Endodermal cell (in vitro differentiated cells): ENCODE measurements at regions not wholly inside any gene's neighbourhood (a gene's known extent, or its start where the extent isn't known, plus 50 kb on each side); places are given as distances from the start of the nearest gene placed in this dataset.

ENCODE experiments used
- DNase-seq: peaks from one replicate; pipeline ENCODE4 v3.0.0-alpha.2; 2017
- H3K27ac ChIP-seq: 2 replicates; pipeline ENCODE4 v1.5.1; 2013; ENCODE audit warnings: mild to moderate bottlenecking, low read depth, low read length, moderate library complexity
- H3K27me3 ChIP-seq: 2 replicates; pipeline ENCODE4 v1.6.1; 2013; ENCODE audit warnings: mild to moderate bottlenecking, low read length, moderate library complexity; ENCODE audit not compliant: insufficient read depth, control insufficient read depth, poor library complexity, severe bottlenecking
- H3K36me3 ChIP-seq: 2 replicates; pipeline ENCODE4 v1.7.0; 2013; ENCODE audit warnings: mild to moderate bottlenecking, low read length, moderate library complexity; ENCODE audit not compliant: control insufficient read depth, insufficient read depth
- H3K4me1 ChIP-seq: one replicate; pipeline ENCODE4 v1.7.0; 2013; ENCODE audit warnings: low read length; ENCODE audit not compliant: control insufficient read depth, insufficient read depth
- H3K4me3 ChIP-seq: 2 replicates; pipeline ENCODE4 v1.5.1; 2013; ENCODE audit warnings: mild to moderate bottlenecking, low read length, moderate library complexity
- H3K9ac ChIP-seq: 2 replicates; pipeline ENCODE4 v1.6.1; 2013; ENCODE audit warnings: mild to moderate bottlenecking, low read length, moderate library complexity; ENCODE audit not compliant: poor library complexity, severe bottlenecking; ENCODE audit errors: extremely low read depth
- H3K9me3 ChIP-seq: 2 replicates; pipeline ENCODE4 v1.6.1; 2013; ENCODE audit warnings: mild to moderate bottlenecking, low read length, moderate library complexity; ENCODE audit not compliant: control insufficient read depth
- H3K27ac Mint-ChIP-seq: 2 replicates; pipeline ENCODE4 v1.8.0; 2020; ENCODE audit warnings: mixed read lengths
- H3K27me3 Mint-ChIP-seq: 2 replicates; pipeline ENCODE4 v1.8.0; 2021; ENCODE audit warnings: mild to moderate bottlenecking, mixed read lengths; ENCODE audit not compliant: insufficient read depth
- H3K36me3 Mint-ChIP-seq: 2 replicates; pipeline ENCODE4 v1.8.0; 2020; ENCODE audit warnings: low read depth, mixed read lengths
- H3K4me1 Mint-ChIP-seq: 2 replicates; pipeline ENCODE4 v1.8.0; 2020; ENCODE audit warnings: mixed read lengths
- H3K4me3 Mint-ChIP-seq: 2 replicates; pipeline ENCODE4 v1.8.0; 2020; ENCODE audit warnings: mild to moderate bottlenecking, moderate library complexity, mixed read lengths
- H3K9me3 Mint-ChIP-seq: 2 replicates; pipeline ENCODE4 v1.8.0; 2020; ENCODE audit warnings: mild to moderate bottlenecking, mixed read lengths
- WGBS, 2 experiments: methylation state at CpG; one replicate each; pipeline versions ENCODE4 v1.1.5 to v1.1.7; 2013; ENCODE audit warnings: missing lambda C conversion rate in 2 of 2, mixed read lengths in 1 of 2; ENCODE audit not compliant: insufficient coverage in 1 of 2, insufficient read length in 1 of 2; 5-methylcytosine and 5-hydroxymethylcytosine counted together
- TF ChIP-seq, protein P1 (sequence below): fragments of 200-600 bp; sonication (generic); conservative IDR thresholded peaks from 2 replicates; pipeline ENCODE4 v1.5.0; 2021; ENCODE audit warnings: antibody characterized with exemption, mild to moderate bottlenecking

DNA sequence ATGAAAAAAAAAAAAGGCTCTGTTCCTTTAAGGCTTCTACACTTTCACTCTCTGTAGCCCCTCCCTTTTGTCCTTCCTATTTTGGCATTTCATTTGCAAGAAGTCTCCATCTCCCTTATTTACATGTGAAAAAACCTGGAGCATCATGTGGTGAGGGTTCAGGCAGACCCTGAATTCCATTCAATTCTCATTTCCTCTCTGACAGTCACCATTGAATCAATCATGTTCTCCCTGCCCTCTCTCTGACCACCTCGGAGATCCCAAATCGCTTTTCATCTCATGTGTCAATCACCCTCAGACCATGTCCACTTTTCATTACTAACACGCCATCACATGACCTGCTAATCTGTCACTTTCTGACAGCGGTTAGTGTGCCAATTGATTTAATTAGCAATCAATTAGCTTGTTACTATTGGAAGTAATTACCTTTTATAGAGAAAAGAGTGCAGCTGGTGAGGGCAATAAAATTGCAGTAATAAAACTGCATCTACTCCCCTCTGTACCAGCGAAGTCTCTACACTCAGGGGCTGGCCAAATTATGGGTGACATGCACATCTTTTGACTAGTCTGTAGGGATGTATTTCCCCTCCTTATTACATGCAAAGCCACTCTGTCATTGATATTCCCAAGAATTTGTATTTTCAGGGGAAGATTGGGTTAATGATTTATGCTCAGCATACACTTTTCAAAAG is 317.4 kb downstream of the EN1 start:
- Histone ChIP-seq H3K27me3 (peaks cover 10% of the 10 kb centered on the region), H3K36me3 (no peaks in the 10 kb centered on the region), H3K27ac (no peak overlapping the region), H3K9ac (no peak overlapping the region), H3K4me3 (no peak overlapping the region), H3K9me3 (no peaks in the 10 kb centered on the region), H3K4me1 (no peaks in the 10 kb centered on the region)
- no peaks in the 10 kb centered on the region for H3K27me3 Mint-ChIP-seq
- H3K36me3 Mint-ChIP-seq: no peaks in the 10 kb centered on the region
- H3K4me1 Mint-ChIP-seq: peaks cover 3% of the 10 kb centered on the region
- H3K4me3 Mint-ChIP-seq: no peak overlapping the region
- H3K27ac Mint-ChIP-seq: no peak overlapping the region
- WGBS, 2 experiments: 36% methylated on average over 5 of the region's 5 CpGs; no CpG with 5 or more reads in 1 of the 2 experiments
- TF ChIP-seq, protein P1, sequence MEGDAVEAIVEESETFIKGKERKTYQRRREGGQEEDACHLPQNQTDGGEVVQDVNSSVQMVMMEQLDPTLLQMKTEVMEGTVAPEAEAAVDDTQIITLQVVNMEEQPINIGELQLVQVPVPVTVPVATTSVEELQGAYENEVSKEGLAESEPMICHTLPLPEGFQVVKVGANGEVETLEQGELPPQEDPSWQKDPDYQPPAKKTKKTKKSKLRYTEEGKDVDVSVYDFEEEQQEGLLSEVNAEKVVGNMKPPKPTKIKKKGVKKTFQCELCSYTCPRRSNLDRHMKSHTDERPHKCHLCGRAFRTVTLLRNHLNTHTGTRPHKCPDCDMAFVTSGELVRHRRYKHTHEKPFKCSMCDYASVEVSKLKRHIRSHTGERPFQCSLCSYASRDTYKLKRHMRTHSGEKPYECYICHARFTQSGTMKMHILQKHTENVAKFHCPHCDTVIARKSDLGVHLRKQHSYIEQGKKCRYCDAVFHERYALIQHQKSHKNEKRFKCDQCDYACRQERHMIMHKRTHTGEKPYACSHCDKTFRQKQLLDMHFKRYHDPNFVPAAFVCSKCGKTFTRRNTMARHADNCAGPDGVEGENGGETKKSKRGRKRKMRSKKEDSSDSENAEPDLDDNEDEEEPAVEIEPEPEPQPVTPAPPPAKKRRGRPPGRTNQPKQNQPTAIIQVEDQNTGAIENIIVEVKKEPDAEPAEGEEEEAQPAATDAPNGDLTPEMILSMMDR: no peak
- H3K9me3 Mint-ChIP-seq: no peaks in the 10 kb centered on the region
- peak; percentile 57 for DNase-seq

DNA sequence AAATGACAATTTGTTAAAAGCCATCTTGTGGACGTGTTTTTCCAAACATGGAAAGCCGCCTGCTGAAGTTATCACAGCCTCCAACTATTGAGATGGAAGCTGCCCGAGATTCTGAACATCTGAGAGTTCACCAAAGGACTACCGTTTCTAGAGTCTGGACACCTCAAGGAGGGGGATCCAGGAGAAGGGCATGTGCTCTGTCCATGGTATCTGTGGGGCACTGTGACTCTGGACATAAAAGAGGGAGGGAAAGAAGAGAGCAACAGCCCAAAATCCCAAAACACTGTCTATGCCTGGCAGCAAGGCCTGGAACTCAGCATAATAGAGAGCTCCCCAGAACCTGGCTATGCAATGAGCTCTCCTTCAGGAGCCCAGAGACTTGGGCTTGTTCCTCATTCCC is 319.9 kb downstream of the EN1 start:
- no peaks in the 10 kb centered on the region for H3K27me3 Mint-ChIP-seq
- Histone ChIP-seq H3K4me3 (no peak overlapping the region), H3K4me1 (no peaks in the 10 kb centered on the region), H3K36me3 (no peaks in the 10 kb centered on the region), H3K27ac (no peak overlapping the region), H3K9ac (no peak overlapping the region), H3K9me3 (no peaks in the 10 kb centered on the region), H3K27me3 (peaks cover 10% of the 10 kb centered on the region)
- H3K36me3 Mint-ChIP-seq: no peaks in the 10 kb centered on the region
- no peaks in the 10 kb centered on the region for H3K9me3 Mint-ChIP-seq
- 87 to 91% methylated on average over 4 of the region's 4 CpGs for whole genome bisulfite sequencing, 2 experiments
- no peak overlapping the region for H3K27ac Mint-ChIP-seq
- TF ChIP-seq, protein P1: no peak
- H3K4me3 Mint-ChIP-seq: no peak overlapping the region
- peaks cover 3% of the 10 kb centered on the region for H3K4me1 Mint-ChIP-seq
- no peak for DNase-seq

DNA sequence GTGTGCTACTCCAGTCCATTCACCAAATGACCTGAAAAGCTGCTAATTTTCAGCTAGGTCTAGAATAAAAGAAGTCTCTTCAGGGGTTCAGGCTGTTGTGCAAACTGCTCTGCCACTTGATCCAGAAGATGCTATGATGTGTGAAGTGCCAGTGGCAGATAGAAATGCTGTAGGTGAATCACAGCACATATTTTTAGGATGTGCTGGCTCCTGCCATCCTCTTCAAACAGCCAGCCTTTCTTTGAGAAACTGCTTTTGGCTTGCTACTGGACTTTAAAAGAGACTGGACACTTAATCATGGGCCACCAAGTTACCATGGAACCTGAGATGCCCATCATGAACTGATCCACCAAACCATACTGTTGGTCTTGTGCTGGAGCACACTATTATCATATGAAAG is 322.1 kb downstream of the EN1 start:
- Histone ChIP-seq H3K36me3 (no peaks in the 10 kb centered on the region), H3K9ac (no peak overlapping the region), H3K4me3 (no peak overlapping the region), H3K4me1 (no peaks in the 10 kb centered on the region), H3K27ac (no peak overlapping the region), H3K9me3 (peaks cover 9% of the 10 kb centered on the region), H3K27me3 (peaks cover 10% of the 10 kb centered on the region)
- Mint-ChIP-seq H3K27me3 (peaks cover 2% of the 10 kb centered on the region), H3K4me3 (no peak overlapping the region), H3K4me1 (peaks cover 3% of the 10 kb centered on the region), H3K27ac (no peak overlapping the region), H3K9me3 (peaks cover 21% of the 10 kb centered on the region), H3K36me3 (no peaks in the 10 kb centered on the region)
- DNase-seq: no peak
- TF ChIP-seq, protein P1: no peak
